Suprapubic skin (tissue), 4 donors: ENCODE measurements at regions not wholly inside any gene's neighbourhood (a gene's known extent, or its start where the extent isn't known, plus 50 kb on each side); places are given as distances from the start of the nearest gene placed in this dataset.

Experiments used
- EP300 ChIP-seq: sonication (generic); formaldehyde crosslinking; IDR thresholded peaks from one replicate; pipeline ENCODE4 v1.6.1; 2017; ENCODE audit warnings: antibody characterized with exemption
- POLR2A ChIP-seq, 2 donors: fragments of 450-650 bp; IDR thresholded peaks; one replicate each; pipeline ENCODE4 v1.6.1; 2017; ENCODE audit warnings: antibody characterized with exemption in 2 of 2, mild to moderate bottlenecking in 2 of 2, moderate library complexity in 2 of 2
- POLR2AphosphoS5 ChIP-seq, 3 donors: sonication (generic); formaldehyde crosslinking; IDR thresholded peaks; one replicate each; pipeline ENCODE4 v1.6.1; 2017; ENCODE audit warnings: antibody characterized with exemption in 3 of 3
- TF ChIP-seq, protein P1 (sequence below), 2 donors: fragments of 200-600 bp in 1 of 2; fragments of 450-650 bp in 1 of 2; sonication (generic) in 1 of 2; IDR thresholded peaks; one replicate each; pipeline ENCODE4 v1.5.1; 2016 to 2019; ENCODE audit warnings: antibody characterized with exemption in 2 of 2, mild to moderate bottlenecking in 1 of 2, moderate library complexity in 1 of 2

DNA sequence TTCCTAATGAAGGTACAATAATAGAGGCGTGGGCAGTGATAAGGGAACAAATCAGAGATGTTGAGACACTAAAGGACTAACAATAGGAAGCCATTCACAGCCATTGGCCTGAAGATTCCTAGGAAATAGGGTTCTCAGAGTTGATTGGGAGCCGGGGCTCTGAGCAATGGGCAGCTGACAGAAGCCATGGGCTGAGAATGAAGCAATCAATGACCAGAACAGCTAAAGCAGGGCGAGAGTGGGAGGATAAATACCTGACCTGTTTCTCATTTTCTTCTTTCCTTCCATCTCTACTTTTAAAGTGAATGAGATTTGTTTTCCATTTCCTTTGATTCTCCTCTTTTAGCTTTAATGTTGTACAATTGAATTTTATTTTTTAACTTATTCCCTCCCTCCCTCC, 774.7 kb upstream of the ADGRL4 start:
- TF ChIP-seq, protein P1, sequence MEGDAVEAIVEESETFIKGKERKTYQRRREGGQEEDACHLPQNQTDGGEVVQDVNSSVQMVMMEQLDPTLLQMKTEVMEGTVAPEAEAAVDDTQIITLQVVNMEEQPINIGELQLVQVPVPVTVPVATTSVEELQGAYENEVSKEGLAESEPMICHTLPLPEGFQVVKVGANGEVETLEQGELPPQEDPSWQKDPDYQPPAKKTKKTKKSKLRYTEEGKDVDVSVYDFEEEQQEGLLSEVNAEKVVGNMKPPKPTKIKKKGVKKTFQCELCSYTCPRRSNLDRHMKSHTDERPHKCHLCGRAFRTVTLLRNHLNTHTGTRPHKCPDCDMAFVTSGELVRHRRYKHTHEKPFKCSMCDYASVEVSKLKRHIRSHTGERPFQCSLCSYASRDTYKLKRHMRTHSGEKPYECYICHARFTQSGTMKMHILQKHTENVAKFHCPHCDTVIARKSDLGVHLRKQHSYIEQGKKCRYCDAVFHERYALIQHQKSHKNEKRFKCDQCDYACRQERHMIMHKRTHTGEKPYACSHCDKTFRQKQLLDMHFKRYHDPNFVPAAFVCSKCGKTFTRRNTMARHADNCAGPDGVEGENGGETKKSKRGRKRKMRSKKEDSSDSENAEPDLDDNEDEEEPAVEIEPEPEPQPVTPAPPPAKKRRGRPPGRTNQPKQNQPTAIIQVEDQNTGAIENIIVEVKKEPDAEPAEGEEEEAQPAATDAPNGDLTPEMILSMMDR (IDR thresholded peaks at IDR 0.05): no peak
- TF ChIP-seq POLR2A (IDR thresholded peaks at IDR 0.05) (no peak), POLR2AphosphoS5 (IDR thresholded peaks at IDR 0.05) (no peak), EP300 (no peak)
